ENCODE measurements at regions not wholly inside any gene's neighbourhood (a gene's known extent, or its start where the extent isn't known, plus 50 kb on each side); places are given as distances from the start of the nearest gene placed in this dataset.
"Not testable (repeated sequence)": the region's sequence is repeated elsewhere in the genome, so short reads cannot be mapped to it uniquely, and the experiment has no call there.

GRCh38 chr6:4503700-4504099 lies 272.5 kb upstream of the CDYL start:
- no peak for DNase-seq (ENCODE audit: low read depth in 3 of 3)

DNA sequence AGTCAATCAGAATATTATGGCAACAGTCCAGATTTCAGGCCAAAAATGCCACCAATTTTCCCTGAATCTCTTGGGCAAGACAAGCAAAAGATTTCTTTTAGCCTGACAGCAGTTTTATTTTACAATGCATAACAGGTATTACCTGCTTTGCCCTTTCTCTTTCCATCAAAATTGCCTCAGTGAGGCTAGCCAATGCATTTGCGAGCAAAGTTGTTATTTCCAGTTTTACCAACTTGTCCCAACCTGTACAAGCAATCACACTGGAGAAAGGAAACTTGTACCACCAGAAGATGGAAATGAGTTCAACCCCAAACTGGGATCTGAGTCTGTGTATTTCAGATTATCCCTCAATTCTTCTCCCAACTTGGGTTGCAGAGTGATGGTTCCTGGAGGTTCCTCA lies 279.9 kb upstream of the CDYL start:
- no peak for DNase-seq (ENCODE audit: low read depth in 3 of 3)

GRCh38 chr6:4491501-4492260 lies 284.5 kb upstream of the CDYL start:
- no peak for DNase-seq (ENCODE audit: low read depth in 3 of 3)

- no peak for DNase-seq (ENCODE audit: low read depth in 3 of 3)
These were observed 286.7 kb upstream of the CDYL start for GRCh38 chr6:4489538-4489937.

DNA sequence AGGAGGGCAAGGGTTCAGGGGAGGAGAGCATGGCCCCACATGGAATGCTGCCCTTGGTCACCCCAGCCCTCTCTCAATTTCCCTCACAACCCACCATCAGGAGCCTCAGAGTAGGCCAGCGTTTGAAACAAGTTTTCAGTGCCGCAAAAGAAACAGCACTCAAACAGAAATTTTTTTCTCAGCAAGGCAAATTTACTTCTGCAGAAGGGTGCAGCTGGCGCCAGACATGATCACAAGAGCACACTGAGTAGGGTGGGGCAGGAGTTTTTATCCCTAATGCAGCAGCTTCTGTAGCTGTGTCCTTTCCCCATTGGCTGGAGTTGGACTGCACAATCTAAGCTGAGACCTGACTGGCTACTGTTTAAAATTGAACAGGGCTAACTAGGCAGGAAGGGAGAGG lies 287.8 kb upstream of the CDYL start:
- DNase-seq (ENCODE audit: low read depth in 3 of 3) = no peak

- no peak for DNase-seq (ENCODE audit: low read depth in 3 of 3)
These were observed 288.7 kb upstream of the CDYL start for GRCh38 chr6:4487538-4487937.

DNA sequence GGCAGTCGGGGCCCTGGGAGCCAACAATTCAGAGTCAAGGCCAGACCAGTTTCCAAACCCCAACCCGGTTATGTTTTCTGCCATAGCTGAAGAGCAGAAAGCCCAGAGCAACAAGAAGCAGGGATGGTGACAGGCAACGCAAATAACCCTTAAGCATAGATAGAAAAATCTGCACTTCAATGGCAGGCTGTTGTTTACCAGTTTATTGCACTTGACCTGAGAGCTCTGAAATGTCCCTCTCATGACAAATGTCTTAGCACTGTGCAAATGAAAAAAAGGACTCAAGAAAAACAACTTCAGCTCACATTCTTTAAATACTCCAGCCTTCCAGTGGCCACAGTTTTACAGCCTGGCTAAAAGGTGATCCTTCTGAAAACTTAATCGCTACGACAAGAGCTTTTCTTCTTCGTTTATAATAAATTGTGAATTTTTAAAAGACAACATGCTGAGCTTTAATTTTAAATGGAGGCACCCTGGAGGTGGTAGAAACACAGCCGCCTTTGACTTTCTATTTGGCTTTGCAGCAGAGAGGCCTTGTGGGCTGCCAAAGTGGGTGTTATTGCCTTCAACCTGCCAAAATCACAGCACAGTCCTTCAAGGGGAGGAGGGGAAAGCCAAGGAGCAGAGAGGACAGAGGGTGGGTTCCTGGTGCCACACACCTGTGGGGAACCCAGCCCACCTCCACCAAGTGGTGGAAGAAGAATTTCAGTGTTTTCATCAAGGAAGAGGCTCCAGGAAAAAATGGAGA lies 289.5 kb upstream of the CDYL start:
- DNase-seq (ENCODE audit: low read depth in 3 of 3) = no peak

GRCh38 chr6:4485735-4486134 lies 290.5 kb upstream of the CDYL start:
- DNase-seq (ENCODE audit: low read depth in 3 of 3) = no peak

GRCh38 chr6:4482461-4482860 lies 293.7 kb upstream of the CDYL start:
- DNase-seq (ENCODE audit: low read depth in 3 of 3) = no peak

- no peak for DNase-seq (ENCODE audit: low read depth in 3 of 3)
These were observed 295.1 kb upstream of the CDYL start for GRCh38 chr6:4480788-4481735.

DNA sequence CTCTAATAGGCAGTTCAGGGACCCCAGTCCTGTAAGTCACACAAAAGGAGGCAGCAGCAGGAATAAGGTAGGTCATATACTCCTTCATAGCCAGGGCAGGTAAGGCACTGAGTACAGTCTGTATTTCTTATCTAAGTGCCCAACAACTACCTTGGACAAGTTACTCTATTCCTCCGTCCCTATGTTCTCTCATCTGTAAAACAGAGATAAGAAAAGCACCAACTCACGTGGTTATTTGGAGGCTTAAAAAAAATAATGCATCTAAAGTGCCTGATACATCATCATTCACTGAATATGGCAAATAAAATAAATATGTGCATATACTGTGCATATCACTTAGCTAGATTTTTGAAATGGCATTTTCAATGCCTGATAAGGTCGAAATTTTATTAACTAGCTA lies 298.1 kb upstream of the CDYL start:
- no peak for DNase-seq (ENCODE audit: low read depth in 3 of 3)

- DNase-seq (ENCODE audit: low read depth in 3 of 3) = no peak
These were observed 301.4 kb upstream of the CDYL start for GRCh38 chr6:4474810-4475209.

- DNase-seq (ENCODE audit: low read depth in 3 of 3) = no peak
These were observed 303.1 kb upstream of the CDYL start for GRCh38 chr6:4472969-4473642.

DNA sequence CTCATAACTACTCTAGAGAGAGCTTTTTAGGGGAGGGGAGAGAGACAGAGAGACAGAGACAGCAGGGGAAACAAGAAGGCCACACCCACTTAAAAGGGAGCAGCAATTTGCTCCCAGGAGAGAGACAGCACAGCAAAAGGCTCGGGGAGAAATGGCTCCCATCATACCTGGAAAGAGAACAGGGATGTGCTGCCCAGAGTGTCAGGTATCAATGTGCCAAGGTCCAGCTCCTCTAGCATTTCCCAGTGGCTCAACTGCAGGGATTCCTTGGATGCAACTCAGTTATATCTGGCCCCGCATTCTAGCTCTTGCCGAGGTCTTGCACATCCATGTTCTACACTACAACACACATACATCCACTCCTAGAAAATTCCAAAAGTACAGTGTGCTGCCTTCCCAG lies 304.0 kb upstream of the CDYL start:
- DNase-seq (ENCODE audit: low read depth in 3 of 3) = no peak

GRCh38 chr6:4471515-4471914 lies 304.7 kb upstream of the CDYL start:
- not testable (repeated sequence) for DNase-seq (ENCODE audit: low read depth in 3 of 3)

DNA sequence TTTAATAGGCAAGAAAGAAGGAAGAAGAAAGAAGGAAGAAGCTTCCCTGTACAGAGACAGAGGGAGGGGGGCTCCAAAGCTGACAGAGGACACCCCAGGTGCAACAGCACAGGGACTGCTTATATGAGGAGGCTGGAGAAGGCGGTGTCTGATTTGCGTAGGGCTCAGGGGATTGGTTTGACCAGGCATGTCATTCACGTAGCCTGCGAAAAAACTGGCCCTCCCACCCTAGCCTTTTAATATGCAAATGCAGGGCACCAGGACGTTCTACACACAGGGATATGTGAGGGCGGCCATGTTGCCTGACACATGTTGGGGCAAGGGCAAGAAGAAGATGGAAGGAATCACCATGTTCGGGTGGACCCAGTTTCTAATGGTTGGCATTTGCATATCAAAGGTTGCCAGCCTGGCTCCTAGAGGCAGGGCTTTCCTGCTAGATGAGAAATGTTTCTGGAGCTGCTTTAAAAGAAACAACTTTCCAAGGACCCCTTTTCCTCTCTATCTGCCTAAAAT lies 305.4 kb upstream of the CDYL start:
- DNase-seq (ENCODE audit: low read depth in 3 of 3) = no peak

DNA sequence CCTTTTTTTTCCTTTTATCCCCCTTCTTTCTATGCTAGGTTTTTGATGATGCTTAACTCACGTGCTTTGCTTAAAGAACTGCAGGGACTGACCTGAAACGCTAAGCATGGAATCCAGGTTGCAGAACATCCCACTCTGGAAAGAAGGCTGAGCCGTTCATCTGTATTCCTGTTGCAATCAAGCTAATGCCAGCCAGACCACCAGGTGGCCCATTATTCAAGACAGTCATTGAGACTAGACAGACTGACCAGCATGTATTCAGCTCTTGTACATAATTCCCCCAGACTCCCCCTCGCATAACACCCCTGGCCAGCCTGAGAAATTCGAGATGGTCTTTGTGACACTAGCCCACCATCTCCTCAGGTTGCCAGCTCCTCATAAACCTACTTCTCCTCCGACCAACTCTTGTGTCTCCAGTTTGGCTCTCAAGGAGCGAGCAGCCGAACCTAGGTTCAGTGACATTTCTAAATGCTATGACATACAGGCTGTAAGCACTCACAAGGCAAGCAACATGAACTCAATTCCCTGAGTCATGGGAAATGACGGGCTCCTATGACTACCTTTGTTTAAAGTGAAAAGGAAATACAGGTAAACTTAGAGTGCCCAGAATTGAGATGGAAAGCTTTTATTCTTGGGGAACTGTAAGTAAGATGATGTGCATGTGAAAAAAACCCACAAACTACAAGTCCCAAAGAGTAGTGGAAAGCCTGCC lies 309.3 kb upstream of the CDYL start:
- DNase-seq (ENCODE audit: low read depth in 3 of 3) = no peak

DNA sequence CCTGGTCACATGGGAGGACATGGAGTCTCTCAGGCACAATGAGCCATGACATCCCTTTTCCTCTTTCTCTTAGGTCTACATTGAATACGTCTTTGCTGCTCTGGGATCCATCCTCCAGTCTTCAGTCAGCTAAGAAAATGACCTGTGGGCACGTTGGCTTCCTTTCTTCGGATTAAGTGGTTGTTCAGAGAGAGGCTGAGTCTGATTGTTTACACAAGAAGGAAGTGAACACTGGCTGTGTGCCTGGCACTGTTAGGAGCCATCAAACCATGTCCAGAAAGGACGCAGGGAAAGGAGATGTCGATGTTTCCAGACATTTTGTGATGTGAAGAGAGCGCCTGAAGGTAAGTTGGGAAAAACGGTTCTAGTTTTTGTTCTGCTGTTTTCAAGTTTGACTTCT lies 309.9 kb upstream of the CDYL start:
- no peak for DNase-seq (ENCODE audit: low read depth in 3 of 3)

- no peak for DNase-seq (ENCODE audit: low read depth in 3 of 3)
These were observed 311.6 kb upstream of the CDYL start for GRCh38 chr6:4464638-4465037.

- no peak for DNase-seq (ENCODE audit: low read depth in 3 of 3)
These were observed 313.0 kb upstream of the CDYL start for GRCh38 chr6:4463236-4463635.
